ENCODE measurements at regions not wholly inside any gene's neighbourhood (a gene's known extent, or its start where the extent isn't known, plus 50 kb on each side); places are given as distances from the start of the nearest gene placed in this dataset.

DNA sequence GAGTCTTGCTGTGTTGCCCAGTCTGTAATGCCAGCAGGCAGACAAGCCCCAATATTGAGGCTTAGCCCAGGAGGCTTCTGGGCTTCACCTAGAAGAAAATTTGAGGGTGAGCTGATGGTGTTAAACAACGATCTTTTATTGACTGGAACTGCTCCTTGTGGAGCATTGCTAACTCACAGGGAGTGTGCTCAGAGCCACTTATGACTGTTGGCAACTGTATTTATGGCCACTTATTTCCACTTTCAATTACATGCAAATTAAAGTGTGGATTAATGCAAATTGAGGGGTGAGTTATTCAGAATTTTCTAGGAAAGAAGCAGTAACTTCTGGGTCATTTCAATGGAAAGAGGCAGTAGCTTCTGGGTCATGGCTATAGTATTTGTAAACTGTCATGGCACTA lies 317.2 kb upstream of the FKBP1C start:
- TF ChIP-seq, protein P1, sequence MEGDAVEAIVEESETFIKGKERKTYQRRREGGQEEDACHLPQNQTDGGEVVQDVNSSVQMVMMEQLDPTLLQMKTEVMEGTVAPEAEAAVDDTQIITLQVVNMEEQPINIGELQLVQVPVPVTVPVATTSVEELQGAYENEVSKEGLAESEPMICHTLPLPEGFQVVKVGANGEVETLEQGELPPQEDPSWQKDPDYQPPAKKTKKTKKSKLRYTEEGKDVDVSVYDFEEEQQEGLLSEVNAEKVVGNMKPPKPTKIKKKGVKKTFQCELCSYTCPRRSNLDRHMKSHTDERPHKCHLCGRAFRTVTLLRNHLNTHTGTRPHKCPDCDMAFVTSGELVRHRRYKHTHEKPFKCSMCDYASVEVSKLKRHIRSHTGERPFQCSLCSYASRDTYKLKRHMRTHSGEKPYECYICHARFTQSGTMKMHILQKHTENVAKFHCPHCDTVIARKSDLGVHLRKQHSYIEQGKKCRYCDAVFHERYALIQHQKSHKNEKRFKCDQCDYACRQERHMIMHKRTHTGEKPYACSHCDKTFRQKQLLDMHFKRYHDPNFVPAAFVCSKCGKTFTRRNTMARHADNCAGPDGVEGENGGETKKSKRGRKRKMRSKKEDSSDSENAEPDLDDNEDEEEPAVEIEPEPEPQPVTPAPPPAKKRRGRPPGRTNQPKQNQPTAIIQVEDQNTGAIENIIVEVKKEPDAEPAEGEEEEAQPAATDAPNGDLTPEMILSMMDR (IDR thresholded peaks at IDR 0.05) = no peak
- no peak for TF ChIP-seq EZH2 (IDR thresholded peaks at IDR 0.05)
- no peak for TF ChIP-seq EZH2phosphoT487 (IDR thresholded peaks at IDR 0.05)

Data from neural progenitor cell (in vitro differentiated cells).